ENCODE measurements at regions not wholly inside any gene's neighbourhood (a gene's known extent, or its start where the extent isn't known, plus 50 kb on each side); places are given as distances from the start of the nearest gene placed in this dataset.

- Histone ChIP-seq H3K9ac (ENCODE audit: control insufficient read depth, insufficient read depth, low read length) (no peak overlapping the region), H3K4me2 (ENCODE audit: control insufficient read depth, insufficient read depth) (no peak overlapping the region), H2AFZ (ENCODE audit: control insufficient read depth, low read depth, low read length) (no peak overlapping the region), H3K27me3 (replicated peaks in 1 of 2; ENCODE audit: control insufficient read depth in 2 of 2, insufficient read depth in 2 of 2, low read length in 1 of 2) (peaks cover 0 to 2% of the 10 kb centered on the region in 2 experiments; a peak in 1 of 4 replicates), H3K36me3 (ENCODE audit: control insufficient read depth in 2 of 2, insufficient read depth in 2 of 2, low read length in 1 of 2) (no peaks in the 10 kb centered on the region), H3K9me3 (replicated peaks; ENCODE audit: control insufficient read depth, insufficient read depth, low read length) (no peaks in the 10 kb centered on the region), H3K4me1 (ENCODE audit: control insufficient read depth, insufficient read depth, low read length) (no peaks in the 10 kb centered on the region), H4K20me1 (ENCODE audit: control insufficient read depth, insufficient read depth) (no peaks in the 10 kb centered on the region), H3K79me2 (ENCODE audit: control insufficient read depth, insufficient read depth, low read length) (no peaks in the 10 kb centered on the region), H3K4me3 (no peak overlapping the region), H3K27ac (ENCODE audit: control insufficient read depth, insufficient read depth) (no peak overlapping the region)
- ATAC-seq (no peak), DNase-seq (ENCODE audit: low read depth, low spot score) (no peak), FAIRE-seq (no peak)
- intact Hi-C loops (cut with micrococcal nuclease; ENCODE audit: unreplicated experiment): no loop called here
- TF ChIP-seq KAT2A (conservative IDR thresholded peaks at IDR 0.05; ENCODE audit: control insufficient read depth, low read depth, low read length) (no peak), SRF (IDR thresholded peaks at IDR 0.05; ENCODE audit: low read depth in 2 of 2, low read length in 2 of 2) (no peak), CBFB (IDR thresholded peaks at IDR 0.05; ENCODE audit: low read depth) (no peak), IRF3 (IDR thresholded peaks at IDR 0.05) (no peak), ZNF622 (IDR thresholded peaks at IDR 0.05) (no peak), NFYB (IDR thresholded peaks at IDR 0.05; ENCODE audit: insufficient read depth, low read depth, low read length) (no peak), TARDBP (IDR thresholded peaks at IDR 0.05; ENCODE audit: borderline replicate concordance) (no peak), NKRF (conservative IDR thresholded peaks at IDR 0.05) (no peak), EED (IDR thresholded peaks at IDR 0.05; ENCODE audit: low read depth) (no peak), ZNF217 (IDR thresholded peaks at IDR 0.05) (no peak), MTA3 (IDR thresholded peaks at IDR 0.05; ENCODE audit: borderline replicate concordance, low read length) (no peak), BMI1 (IDR thresholded peaks at IDR 0.05; ENCODE audit: borderline replicate concordance) (no peak), E2F4 (IDR thresholded peaks at IDR 0.05; ENCODE audit: low read depth, low read length) (no peak)
- TF ChIP-seq, protein P1, sequence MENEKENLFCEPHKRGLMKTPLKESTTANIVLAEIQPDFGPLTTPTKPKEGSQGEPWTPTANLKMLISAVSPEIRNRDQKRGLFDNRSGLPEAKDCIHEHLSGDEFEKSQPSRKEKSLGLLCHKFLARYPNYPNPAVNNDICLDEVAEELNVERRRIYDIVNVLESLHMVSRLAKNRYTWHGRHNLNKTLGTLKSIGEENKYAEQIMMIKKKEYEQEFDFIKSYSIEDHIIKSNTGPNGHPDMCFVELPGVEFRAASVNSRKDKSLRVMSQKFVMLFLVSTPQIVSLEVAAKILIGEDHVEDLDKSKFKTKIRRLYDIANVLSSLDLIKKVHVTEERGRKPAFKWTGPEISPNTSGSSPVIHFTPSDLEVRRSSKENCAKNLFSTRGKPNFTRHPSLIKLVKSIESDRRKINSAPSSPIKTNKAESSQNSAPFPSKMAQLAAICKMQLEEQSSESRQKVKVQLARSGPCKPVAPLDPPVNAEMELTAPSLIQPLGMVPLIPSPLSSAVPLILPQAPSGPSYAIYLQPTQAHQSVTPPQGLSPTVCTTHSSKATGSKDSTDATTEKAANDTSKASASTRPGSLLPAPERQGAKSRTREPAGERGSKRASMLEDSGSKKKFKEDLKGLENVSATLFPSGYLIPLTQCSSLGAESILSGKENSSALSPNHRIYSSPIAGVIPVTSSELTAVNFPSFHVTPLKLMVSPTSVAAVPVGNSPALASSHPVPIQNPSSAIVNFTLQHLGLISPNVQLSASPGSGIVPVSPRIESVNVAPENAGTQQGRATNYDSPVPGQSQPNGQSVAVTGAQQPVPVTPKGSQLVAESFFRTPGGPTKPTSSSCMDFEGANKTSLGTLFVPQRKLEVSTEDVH (IDR thresholded peaks at IDR 0.05; ENCODE audit: low read depth, partially characterized antibody): no peak
- RAD21 ChIA-PET (ENCODE audit: unreplicated experiment): no interaction called here
- CTCF ChIA-PET: no interaction called here
- POLR2A ChIA-PET: no interaction called here
- in situ Hi-C loops (cut with MboI): no loop called here
- SMC1A ChIA-PET (ENCODE audit: uncharacterized antibody, unreplicated experiment): no interaction called here
- 32% methylated on average over 5 of the region's 5 CpGs for whole genome bisulfite sequencing (ENCODE audit: insufficient coverage, insufficient replicate concordance, low lambda C conversion rate, missing lambda C conversion rate)
- no TSS peak for BruUV-seq (replicated peaks)
Observed at GRCh38 chr1:115233598-115233997, 104.5 kb downstream of the NGF start.

Measured in GM12878 (cell line).